ENCODE measurements at regions not wholly inside any gene's neighbourhood (a gene's known extent, or its start where the extent isn't known, plus 50 kb on each side); places are given as distances from the start of the nearest gene placed in this dataset.
A peak's percentile ranks its signal among the peaks of the same experiment; 100 is the strongest.

- DNase-seq: no peak
Observed at GRCh38 chr22:27380855-27381254, 420.7 kb downstream of the MN1 start.

DNA sequence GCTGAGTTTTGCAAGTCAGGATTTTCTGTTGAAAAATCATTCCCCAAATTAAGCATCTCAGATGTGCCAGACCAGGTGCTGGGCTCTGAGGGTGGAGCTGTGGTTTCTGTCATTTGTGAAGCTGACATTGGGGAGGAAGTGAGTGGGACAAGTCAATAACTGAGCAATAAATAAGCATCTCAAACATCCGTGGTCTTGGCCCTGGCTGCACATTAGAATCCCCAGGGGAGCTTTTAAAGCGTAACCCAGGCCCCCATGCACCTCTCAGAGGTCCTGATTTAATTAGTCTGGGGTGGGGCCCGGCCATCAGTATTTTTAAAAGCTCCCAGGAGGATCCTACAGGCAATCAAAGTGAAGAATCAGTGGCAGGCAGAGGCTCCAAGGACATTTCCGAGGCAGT lies 420.0 kb downstream of the MN1 start:
- DNase-seq: no peak

- no peak for DNase-seq
Observed at GRCh38 chr22:27381960-27382742, 419.4 kb downstream of the MN1 start.

- no peak for DNase-seq
Observed at GRCh38 chr22:27382947-27383346, 418.6 kb downstream of the MN1 start.

DNA sequence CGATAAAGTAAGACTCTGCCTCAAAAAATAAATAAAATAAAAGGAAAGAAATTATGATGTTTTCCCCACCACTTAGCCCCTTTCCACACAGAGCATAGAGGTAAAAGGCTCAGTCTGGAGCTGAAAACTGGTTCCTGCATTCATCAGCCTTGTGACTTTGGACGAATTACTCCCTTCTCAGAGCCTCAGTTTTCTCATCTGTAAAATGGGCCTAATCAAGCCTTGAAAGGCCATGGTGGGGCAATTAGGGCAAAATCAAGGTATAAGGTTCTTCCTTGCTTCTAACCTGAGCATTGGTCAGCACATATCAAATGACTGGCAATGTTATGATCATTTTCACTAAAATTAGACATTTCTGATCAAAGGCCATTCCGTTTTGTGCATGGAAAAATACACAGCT lies 417.7 kb downstream of the MN1 start:
- DNase-seq: no peak

- no peak for DNase-seq
Observed at GRCh38 chr22:27385261-27385998, 416.1 kb downstream of the MN1 start.

GRCh38 chr22:27386186-27386585 lies 415.4 kb downstream of the MN1 start:
- DNase-seq: no peak

DNA sequence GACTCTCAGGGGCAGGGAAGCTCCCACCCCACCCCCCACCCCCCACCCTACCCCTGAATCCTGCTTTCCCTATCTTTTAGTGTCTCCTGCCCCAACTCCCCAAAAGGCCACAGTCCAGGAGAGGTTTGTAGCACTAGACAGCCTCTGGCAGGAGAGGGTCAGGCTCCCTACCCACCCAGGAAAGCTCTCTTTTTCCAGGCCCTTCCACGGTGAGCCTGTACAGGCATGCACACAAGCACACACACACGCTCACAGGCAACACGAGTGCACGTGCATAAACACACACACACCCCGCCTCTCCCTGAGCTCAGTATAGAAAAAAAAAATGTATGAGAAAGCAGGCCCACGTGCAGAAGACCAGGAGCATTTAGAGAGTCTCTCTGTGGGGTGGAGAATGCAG lies 414.0 kb downstream of the MN1 start:
- DNase-seq: no peak

DNA sequence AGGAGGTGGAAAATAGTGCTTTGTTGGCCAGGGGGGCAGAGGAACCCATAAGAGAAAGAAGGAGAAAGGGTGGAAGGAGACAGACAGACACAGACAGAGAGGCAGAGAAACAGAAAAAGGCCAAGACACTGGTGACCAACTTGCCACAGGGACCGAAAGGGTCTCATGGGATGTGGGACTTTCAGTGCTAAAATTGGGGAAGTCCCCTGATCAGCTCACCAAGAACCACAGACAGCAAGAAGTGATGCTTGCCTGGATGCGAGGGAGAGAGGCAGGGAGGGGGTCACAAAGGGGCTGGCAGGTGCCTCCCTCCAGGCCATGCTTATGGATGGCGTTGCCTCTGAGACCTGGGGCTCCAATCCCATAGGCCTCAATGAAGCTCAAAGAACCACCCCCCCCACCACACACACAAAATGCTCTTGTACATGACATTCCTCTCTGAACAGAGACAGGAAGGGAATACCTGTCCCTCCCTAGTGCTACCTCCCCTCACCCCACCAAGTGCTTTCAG lies 413.4 kb downstream of the MN1 start:
- no peak for DNase-seq

- no peak for DNase-seq
Observed at GRCh38 chr22:27389727-27390075, 411.9 kb downstream of the MN1 start.

DNA sequence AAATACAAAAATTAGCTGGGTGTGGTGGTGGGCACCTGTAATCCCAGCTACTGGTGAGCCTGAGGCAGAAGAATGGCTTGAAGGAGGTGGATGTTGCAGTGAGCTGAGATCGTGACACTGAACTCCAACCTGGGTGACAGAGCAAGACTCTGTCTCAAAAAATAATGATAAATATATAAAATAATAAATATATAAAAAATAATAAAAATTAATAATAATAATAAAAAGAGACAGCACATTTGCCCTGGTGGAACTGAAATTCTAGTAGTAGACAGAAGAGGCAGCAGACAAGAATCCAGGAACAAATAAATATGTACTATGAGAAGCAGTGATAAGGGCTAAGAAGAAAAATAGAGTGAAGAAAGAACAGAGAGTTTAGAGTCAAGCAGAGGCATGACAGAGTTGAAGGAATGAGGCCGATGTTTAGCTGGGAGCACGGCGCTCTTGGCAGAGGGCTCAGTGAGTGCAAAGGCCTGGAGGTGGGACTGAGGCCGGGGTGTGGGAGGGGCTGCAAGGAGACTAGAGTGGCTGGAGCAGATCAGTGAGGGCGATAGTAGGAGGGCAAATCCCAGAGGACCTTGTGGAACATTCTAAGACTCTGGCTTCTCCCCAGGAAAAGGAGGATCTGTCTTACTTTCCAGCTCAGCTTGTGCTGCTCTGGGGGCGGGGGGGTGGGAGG lies 410.3 kb downstream of the MN1 start:
- DNase-seq: peak; percentile 27 to 77 (median 59)

GRCh38 chr22:27393371-27393770 lies 408.2 kb downstream of the MN1 start:
- DNase-seq: no peak

DNA sequence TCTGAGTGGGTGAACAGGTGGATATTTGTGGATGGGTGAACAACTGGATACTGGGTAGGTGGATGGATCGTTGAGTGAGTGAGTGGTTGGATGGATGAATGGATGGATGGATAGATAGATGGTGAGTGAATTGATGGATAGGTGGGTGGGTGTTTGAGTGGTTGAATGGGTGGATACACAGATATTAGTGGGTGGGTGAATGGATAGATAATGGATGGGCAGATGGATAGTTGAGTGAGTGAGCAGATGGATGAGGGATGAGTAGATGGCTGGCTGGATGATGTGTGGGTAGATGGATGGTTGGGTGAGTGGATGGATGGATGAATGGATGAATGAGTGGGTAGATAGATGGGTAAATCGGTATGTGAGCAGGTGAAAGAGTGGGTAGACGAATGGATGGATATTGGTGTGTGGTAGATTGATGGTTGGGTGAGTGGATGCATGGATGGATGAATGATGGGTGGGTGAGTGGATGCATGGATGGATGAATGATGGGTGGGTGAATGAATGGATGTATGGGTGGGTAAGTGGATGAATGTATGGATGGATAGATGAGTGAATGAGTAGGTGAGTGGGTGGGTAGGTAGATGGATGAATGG lies 406.7 kb downstream of the MN1 start:
- DNase-seq: no peak

DNA sequence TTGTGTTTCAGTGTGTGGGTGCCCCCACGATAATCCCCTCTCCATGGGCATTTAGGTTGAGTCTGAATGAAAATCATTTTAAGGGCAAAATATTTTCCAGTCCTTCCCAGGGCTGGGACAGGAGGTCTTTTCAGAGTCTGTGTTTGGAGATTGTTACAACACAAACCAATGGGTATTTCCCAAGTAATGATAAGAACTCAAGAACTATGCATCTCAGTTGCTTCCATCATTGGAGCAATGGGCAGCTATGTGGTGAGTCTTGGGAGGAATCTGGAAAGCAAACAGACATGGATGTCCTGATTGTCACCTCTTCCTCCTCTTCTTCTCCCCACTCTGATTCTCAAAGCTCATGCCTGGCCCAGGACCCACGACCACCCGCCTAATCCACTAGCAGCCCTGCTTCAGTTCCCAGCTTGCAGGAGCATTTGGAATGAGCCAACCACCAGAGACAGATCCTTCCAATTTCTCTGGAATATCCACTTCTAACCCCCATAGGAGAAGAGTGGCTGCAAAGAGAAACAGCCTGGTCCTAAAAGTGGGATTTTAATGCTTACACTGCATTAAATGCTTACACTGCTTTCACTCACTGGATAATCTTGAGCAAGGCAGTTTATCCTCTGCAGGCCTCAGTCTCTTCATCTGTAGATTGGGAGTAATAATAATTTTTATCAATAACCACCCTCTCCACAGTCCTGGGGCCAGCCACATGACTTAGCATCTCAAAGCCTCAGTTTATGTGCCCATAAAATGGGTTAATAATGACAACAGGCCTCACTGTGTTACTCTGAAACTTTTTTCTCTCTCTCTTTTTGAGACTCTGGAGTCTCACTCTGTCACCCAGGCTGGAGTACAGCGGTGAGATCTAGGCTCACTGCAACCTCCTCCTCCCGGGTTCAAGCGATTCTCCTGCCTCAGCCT lies 404.3 kb downstream of the MN1 start:
- no peak for DNase-seq

DNA sequence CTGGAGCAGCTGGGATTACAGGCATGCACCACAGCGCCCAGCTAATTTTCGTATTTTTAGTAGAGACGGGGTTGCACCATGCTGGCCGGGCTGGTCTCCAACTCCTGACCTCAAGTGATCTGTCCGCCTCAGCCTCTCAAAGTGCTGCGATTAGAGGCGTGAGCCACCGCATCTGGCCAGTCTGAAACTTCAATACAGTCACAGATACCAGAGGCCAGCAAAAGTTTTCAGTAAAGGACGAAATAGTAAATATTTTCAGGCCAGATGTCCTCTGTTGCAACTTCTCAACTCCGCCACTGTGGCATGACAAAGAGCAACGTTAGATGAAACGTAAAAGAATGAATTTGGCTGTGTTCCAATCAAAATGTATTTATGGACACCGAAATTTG lies 403.6 kb downstream of the MN1 start:
- no peak for DNase-seq

GRCh38 chr22:27399161-27399560 lies 402.4 kb downstream of the MN1 start:
- peak in 1 of 3 donors; percentile 58 for DNase-seq

DNA sequence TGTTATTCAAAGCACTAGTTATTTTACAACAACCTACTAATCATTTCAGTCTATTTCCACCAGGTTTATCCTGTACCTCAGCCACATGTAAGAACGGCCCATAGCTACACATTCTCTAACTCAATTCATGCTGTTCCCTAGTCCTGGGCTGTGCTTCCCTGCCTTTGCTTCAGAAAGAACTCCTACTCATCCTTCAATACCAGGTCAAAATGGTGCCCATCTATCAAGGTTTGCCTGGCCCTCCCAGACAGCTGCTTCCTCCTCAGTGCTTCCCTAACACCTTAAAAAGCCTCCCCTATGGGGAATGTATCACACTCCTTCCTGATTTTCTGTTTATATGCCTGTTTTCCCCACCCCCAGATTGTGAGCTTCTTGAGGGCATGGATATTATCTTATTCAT lies 400.7 kb downstream of the MN1 start:
- DNase-seq: no peak

- no peak for DNase-seq
Observed at GRCh38 chr22:27401321-27401720, 400.2 kb downstream of the MN1 start.

GRCh38 chr22:27404441-27404840 lies 397.1 kb downstream of the MN1 start:
- no peak for DNase-seq

GRCh38 chr22:27405672-27406388 lies 395.7 kb downstream of the MN1 start:
- peak in 1 of 3 donors; percentile 54 for DNase-seq

Data from muscle of back (tissue), 3 donors.